C4-2B (cell line): ENCODE measurements at regions not wholly inside any gene's neighbourhood (a gene's known extent, or its start where the extent isn't known, plus 50 kb on each side); places are given as distances from the start of the nearest gene placed in this dataset.

ENCODE experiments used
- H3K27ac ChIP-seq: fragments of 450-650 bp; 2 replicates; pipeline ENCODE4 v1.5.1; 2017
- ZFX ChIP-seq: fragments of 450-650 bp; IDR thresholded peaks from 2 replicates; pipeline ENCODE4 v1.6.1; 2017
- TF ChIP-seq, protein P1 (sequence below): fragments of 450-650 bp; conservative IDR thresholded peaks from 2 replicates; pipeline ENCODE4 v1.5.1; 2017; ENCODE audit warnings: mild to moderate bottlenecking

DNA sequence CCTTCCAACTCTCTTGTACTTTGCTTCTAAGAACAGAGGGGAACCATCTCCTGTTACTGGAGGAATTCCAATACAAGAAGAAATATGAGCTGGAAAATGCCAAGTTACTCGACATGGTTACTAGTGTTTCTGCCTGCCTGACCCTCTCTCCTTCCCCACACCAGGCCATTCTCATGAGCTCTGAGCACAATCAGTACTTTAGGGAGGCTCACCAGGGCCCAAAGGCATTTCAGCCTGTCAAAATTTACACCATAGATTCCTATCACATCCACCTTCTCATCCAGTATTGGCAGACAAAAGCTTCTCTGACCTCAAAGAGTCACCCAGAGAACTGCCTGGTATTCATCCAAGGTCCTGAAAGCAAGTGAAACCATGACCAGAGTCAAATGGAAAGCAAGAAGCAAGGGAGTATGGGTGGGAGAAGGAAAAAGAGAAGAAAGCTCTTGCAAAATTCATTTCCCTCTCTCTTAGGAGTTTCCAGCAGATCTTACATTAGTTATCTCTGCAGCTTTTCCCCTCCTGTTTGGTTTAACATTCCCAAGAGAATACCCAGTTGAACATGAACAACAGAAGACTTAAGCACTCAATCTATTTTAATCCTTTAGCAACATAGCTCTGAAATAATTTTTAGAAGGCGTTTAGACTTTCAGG is 58.7 kb upstream of the NCAM1 start:
- no peak overlapping the region for H3K27ac ChIP-seq
- TF ChIP-seq, protein P1, sequence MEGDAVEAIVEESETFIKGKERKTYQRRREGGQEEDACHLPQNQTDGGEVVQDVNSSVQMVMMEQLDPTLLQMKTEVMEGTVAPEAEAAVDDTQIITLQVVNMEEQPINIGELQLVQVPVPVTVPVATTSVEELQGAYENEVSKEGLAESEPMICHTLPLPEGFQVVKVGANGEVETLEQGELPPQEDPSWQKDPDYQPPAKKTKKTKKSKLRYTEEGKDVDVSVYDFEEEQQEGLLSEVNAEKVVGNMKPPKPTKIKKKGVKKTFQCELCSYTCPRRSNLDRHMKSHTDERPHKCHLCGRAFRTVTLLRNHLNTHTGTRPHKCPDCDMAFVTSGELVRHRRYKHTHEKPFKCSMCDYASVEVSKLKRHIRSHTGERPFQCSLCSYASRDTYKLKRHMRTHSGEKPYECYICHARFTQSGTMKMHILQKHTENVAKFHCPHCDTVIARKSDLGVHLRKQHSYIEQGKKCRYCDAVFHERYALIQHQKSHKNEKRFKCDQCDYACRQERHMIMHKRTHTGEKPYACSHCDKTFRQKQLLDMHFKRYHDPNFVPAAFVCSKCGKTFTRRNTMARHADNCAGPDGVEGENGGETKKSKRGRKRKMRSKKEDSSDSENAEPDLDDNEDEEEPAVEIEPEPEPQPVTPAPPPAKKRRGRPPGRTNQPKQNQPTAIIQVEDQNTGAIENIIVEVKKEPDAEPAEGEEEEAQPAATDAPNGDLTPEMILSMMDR = no peak

DNA sequence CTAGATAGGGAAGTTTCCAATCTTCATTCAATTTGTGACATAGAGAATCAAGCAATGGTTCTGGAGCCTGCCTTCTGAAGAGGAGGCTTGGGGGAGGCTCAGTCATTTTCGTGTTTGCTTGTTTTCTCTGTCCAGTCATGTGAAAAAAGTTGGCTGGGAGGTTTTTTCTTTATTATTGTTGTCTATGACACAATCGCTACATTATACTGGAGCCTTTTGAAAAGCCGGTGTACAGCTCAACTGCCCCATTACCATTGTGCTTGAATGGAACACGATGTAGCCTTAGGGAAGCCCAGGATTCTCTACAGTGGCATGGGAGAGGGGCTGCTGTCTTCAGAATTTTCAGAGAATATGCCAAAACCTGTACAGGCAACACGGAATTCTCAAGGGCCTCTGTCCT is 57.9 kb upstream of the NCAM1 start:
- no peak overlapping the region for H3K27ac ChIP-seq
- TF ChIP-seq ZFX = no peak
- TF ChIP-seq, protein P1 = no peak

DNA sequence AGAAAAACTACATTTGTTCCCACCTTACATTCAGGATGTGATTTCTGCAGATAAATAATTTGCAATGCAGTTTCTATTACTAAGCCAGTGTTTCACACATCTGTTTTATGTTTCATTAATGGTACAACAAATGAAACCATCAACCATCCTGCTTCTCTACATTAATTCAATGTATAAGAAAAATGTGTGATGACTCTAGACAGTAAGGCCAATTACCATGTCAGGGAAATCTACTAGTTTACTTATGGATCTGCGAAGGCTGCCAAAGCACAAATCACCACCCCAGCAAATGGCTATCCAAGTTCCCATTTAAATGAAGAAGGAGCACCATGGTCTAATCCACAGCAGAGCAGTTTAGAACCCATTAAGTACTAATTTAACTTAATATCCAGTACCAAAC is 50.1 kb upstream of the NCAM1 start:
- H3K27ac ChIP-seq = no peak overlapping the region
- TF ChIP-seq ZFX = no peak
- TF ChIP-seq, protein P1 = no peak
